ENCODE measurements at regions not wholly inside any gene's neighbourhood (a gene's known extent, or its start where the extent isn't known, plus 50 kb on each side); places are given as distances from the start of the nearest gene placed in this dataset.
"Not testable (repeated sequence)": the region's sequence is repeated elsewhere in the genome, so short reads cannot be mapped to it uniquely, and the experiment has no call there.

DNA sequence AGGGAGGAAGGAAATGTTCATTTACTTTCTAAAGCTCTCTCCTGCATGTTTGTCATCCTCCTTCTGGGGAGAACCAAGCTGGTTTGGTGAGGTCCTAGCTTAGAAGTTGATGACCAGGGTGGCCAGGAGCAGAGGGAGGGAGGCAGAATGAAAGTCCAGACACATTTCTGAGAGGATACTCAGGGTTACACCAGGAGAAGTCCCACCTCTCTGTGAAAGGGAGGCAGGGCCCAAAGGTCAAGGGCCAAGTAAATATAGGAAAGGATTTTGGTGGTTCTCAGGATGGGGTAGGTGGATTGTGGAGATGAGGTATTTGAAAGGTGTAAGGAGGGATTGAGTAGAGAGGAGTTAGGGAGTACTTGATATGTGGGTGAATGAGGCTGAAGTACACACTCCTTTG lies 58.0 kb upstream of the FBXO11 start:
- no peak for DNase-seq

DNA sequence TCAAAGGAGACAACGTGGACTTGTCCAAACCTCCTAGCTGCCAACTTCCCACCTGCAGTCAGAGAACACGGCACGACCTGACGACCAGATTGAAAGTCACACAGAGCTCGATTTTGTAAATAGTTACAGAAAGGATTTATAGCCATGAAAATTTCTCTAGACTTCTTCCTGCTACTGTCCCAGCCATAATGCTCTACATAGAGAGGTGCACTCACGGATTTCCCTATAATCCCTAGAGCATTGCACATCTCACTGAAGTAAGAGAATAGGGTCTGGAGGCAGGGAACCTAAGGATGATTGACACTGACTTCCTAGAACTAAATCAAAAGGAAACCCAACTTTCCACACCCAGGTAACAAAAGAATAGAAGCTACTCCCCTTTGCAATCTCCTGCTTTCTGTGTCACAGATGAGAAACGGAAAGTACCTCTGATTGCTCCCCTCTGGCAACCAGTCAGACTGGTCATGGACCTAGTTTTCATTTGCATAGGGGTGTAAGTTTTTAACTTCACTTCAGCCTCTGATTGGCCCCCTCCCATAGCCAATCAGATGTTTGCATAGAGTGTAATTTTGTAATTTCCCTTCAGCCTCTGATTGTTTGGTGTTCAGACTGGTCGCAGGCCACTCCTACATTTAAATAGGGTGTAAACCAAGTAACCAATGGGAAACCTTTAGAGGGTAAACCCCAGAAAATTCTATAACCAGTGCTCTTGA lies 58.6 kb upstream of the FBXO11 start:
- DNase-seq = no peak

DNA sequence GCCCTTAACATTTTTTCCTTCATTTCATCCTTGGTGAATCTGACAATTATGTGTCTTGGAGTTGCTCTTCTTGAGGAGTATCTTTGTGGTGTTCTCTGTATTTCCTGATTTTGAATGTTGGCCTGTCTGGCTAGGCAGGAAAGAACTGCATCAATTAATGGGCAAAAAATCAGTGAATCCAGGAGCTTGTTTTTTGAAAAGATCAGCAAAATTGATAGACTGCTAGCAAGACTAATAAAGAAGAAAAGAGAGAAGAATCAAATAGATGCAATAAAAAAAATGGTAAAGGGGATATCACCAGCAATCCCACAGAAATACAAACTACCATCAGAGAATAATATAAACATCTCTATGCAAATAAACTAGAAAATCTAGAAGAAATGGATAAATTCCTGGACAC lies 70.4 kb upstream of the FBXO11 start:
- DNase-seq = not testable (repeated sequence)

DNA sequence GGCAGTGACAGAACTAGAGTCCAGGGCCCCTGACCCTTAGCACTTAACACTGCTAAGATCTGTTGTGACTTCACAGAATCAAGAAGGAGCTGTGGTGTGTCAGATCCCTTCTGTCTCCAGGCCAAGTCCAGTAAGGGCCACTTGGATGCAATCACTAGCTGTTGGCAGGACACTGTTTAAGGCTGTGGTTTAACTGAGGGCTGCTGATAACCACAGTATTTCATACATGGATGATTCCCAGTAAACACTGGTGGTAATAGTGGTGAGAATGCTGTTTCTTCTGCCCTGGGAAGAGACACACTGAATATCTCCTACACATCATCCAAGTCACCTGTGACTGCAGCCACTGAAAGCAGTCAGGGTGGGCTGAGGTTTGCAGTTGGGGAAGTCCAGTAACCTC lies 77.7 kb upstream of the FBXO11 start:
- DNase-seq = no peak

DNA sequence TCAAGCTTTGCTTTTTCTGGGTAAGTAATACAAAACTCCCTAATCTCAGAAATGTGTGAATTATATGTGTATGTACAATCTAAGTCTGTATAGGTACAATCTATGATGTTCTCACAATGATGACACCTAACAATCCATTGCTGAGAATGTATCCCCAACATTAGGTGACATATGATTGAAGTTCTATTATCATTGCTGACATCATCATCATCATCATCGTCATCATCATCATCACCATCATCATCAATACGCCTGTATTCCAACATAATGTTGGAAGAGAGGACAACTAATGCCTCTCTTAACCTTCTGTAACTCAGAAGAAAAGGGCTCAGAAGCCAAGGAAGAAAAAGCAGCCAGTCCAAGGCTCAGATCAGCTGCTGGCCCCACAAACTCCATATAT lies 84.2 kb upstream of the FBXO11 start:
- no peak for DNase-seq

DNA sequence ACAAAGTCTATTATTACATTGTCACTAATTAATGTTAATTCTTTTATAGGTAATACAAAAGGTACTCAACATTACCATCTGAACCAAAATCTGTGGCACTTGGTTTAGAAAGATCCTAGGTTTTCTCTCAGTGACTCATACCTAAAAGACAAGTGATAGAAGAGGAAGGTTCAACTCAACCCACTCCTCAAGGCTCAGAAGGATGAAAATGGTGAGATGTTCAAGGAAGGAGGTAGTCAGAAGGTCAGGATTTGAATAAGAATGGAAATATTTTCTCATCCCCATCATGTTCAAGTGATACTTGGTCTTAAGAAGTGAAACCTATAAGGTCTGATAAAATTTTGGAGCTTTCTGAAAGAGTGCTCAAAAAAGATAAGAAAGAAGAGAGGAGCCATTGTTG lies 86.4 kb upstream of the FBXO11 start:
- DNase-seq = no peak

DNA sequence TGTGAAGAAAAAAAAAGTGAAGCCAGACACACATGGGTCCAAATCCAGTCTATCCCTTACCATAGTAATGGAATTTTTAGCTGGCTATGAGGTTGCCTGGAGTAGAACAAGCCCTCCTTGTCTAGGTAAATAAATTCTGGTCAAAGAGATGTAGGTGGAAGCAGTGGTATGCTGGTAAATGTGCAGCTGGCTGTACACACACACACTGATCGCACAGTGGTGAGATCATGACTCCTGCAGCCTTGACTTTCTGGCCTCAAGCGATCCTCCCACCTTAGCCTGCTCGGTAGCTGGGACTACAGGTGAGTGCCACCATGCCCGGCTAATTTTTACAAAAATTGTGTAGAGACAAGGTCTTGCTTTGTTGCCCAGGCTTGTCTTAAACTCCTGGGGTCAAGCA lies 90.5 kb upstream of the FBXO11 start:
- DNase-seq = no peak

DNA sequence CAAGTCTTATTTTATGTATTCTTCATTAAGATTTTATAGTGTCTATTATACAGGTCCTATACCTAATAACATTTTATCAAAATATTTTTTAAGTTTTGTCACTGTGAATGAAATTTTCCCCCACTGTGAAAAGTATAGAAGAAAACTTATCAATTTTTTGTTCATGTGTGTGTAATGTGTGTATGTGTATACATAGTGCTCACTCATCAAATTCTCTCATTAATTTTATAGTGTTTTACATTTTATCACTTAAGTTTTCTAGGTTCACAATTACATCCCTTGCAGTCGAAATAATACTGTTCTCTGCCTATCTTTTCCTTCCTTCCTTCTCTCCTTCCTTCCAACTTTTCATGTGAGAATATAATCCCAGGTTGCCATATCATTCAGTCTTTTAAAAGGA lies 93.2 kb upstream of the FBXO11 start:
- DNase-seq = no peak

DNA sequence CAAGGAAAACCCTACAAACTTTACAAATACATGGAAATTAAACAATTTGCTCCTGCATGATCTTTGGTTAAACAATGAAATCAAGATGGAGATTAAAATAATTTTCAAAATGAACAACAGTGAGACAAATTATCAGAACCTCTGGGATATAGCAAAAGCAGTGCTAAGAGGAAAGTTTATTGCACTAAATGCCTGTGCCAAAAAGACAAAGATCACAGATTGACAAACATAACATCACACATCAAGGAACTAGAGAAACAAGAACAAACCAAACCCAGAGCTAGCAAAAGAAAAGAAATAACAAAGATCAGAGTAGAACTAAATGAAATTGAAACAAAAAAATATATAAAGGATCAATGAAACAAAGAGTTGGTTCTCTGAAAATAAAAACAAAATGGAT lies 95.2 kb upstream of the FBXO11 start:
- no peak for DNase-seq

DNA sequence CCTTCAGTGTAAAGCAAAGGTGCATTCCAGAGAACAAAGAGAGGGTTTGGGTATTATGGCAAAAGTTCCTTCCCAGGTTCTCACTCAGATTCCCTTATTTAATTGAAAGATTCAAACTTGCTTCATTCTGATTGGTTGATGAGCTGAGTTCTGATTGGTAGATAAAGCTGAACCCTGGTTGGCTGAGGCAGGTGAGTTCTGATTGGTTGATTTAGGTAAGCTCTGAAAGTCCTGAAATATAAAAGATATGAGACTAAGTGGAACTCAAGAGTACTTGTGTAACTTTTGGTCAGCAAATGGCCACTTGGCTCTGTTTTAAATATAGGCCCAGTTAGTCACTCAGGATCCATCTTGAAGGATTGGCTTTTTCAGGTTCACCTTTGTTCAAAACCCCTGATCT lies 99.8 kb upstream of the FBXO11 start:
- DNase-seq = no peak

DNA sequence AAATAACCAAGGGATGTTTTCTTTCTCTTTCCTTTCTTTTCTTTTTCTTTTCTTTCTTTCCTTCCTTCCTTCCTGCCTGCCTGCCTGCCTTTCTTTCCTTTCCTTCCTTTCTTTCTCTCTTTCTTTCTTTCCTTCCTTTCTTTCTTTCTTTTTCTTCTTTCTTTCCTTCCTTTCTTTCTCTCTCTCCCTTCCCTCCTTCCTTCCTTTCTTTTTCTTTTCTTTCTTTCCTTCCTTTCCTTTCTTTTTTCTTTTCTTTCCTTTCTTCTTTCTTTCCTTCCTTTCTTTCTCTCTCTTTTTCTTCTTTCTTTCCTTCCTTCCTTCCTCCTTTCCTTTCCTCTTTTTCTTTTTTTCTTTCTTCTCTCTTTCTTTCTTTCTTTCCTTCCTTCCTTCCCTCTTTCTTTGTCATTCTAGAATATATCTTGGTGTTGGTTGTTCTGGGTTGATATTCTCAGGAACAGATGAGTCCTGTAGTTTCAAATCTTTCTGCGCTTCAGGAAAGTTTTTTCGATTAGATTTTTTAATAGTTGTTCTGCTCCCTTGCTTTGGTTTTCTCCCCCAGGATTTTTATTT lies 101.5 kb upstream of the FBXO11 start:
- no peak for DNase-seq

DNA sequence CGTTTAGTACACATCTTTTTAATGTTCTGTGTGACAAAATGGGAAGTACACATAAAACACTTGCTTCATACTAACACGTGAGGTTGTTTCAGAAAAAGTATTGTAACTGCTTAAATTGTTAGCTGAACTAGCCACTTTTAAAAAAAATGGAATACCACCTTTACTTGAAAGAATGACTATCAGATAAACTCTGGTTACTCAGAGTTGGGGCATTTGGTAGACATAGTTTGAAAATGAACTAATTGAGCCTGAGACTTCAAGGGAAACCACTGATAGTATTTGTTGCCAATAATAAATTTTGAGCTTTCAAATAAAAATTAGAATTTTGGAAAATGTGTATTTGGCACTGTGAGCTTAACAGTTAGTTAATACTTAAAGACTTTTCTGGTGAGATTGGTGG lies 103.0 kb upstream of the FBXO11 start:
- no peak for DNase-seq

DNA sequence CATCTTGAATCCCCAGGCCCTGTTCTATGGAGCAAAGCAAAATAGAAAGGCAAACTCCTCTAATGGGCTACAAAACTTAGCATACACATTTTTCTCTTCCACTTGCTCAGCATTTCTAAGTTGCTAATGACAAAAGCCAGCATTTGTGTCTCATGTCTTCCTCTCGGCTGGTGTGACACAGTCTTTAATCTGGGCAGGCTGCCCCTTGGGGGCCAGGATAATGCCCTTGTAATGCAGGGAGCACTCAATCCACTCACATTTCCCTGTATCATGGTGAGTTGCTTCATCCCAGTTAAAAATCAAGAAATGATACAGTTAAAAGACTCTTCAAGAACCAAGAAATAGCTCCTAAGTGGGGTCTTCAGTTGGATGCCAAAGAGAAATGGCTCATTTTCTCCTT lies 109.1 kb upstream of the FBXO11 start:
- no peak for DNase-seq

DNA sequence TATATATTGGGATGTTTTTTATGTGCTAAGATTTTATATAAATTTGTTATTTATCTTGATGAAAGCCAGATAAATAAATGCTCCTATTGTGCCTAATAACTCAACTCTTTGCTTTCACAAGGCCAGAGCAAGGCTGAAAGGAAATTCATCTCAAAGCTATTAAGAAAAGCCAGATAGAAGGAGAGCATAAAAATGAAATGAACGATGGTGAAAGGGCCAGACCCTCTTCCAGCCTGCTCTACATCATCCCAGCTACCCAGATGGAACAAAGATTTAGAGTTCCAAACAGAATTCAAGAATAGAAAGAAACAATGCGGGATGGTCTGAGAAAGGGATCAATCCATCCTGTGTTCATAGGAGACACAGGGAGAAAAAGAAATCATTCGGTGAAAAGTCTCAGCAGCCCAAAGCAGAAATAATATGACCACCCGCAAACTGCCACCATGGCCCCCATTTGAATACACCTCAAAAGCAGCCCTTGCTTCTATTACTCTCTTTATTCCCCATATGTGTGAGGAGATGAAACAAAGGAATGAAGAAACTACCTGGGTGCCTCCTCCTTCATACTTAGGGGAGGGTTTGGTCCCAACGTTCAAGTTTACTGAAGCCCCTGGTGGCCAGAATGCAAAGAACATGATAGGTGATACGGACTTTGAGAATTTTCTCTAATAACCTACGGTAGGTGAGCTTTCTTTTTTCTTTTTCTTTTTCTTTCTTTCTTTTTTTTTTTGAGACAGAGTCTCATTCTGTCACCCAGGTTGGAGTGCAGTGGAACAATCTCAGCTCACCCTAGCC lies 110.1 kb upstream of the FBXO11 start:
- DNase-seq = no peak

DNA sequence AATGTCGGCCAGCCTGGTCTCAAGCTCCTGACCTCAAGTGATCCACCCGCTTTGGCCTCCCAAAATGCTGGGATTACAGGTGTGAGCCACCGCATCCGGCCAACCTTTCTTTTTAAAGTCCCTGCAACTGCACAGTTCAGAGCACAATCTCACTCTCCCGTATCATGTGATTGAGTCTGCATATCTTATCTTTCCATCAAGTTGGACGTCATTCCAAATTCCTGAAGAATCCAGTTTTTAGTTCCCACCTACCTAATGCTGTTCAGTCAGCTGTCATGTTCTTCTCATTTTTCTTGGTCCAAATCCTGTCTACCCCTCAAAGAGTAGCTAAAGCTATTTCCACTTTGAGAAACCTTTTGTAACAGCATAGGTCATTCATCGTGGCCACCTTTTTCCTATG lies 110.8 kb upstream of the FBXO11 start:
- DNase-seq = no peak

DNA sequence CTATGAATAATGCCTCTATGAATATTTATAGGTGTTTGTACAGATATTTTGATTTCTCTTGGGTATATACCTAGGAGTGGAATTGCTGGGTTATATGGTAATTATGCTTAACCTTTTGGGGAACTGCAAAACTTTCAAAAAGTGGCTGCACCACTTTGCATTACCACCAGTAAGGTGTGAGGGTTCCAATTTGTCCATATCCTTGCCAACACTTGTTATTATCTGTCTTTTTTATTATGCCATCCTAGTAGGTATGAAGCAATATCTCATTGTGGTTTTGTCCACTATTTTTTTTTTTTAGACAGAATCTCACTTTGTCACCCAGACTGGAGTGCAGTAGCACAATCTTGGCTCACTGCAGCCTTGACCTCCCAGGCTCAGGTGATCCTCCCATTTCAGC lies 112.2 kb upstream of the FBXO11 start:
- DNase-seq = no peak

DNA sequence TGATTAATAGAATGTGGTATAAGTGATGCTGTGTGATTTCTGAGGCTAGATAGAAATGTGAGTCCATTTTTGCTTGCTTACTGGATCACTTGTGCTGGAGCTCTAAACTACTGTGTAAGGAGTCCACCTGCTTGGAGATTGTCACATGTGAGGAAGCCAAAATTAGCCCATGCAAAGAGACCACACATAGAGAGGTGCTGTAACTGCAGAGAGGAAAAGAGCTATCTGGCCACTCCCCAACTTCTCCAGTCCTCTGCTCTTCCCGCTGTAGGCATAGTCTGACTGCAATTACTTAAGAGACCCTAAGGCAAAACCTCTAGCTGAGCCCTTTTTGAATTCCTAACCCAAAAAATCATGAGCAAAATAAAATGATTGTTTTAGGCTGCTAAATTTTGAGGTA lies 120.6 kb upstream of the FBXO11 start:
- no peak for DNase-seq

DNA sequence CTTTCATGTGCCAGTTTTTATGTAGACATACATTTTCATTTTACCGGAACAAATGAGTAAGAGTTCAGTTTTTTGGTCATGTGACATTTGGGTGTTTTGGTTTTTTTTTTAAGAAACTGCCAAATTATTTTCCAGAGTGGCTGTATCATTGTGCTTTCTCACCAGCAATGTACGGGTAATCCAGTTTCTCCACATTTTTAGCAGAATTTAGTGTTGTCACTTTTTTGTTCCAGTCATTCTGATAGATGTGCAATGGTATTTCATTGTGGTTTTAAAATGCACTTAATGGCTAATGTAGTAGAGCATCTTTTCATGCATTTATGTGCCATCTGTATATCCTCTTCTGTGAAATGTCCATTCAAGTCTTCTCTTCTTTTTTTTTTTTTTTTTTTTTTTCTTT lies 126.5 kb upstream of the FBXO11 start:
- no peak for DNase-seq

DNA sequence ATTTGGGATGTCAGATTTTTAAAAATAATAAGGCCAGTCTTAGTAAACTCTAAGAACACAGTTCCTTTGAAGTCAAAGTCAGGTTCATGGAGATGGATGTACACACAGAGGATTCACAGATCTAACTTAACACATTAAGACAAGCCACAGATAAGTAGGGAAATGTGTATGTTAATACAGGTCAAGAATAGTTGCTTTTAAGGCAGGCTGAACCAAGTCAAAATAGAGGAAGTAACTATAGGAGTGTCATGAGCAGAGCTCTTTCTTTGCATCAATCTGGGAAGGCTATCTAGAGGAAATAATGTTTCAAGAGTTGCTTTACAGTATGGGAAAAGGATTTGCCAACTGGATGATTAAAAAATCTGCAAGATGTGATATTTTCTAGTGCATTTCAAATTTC lies 128.0 kb upstream of the FBXO11 start:
- no peak for DNase-seq

DNA sequence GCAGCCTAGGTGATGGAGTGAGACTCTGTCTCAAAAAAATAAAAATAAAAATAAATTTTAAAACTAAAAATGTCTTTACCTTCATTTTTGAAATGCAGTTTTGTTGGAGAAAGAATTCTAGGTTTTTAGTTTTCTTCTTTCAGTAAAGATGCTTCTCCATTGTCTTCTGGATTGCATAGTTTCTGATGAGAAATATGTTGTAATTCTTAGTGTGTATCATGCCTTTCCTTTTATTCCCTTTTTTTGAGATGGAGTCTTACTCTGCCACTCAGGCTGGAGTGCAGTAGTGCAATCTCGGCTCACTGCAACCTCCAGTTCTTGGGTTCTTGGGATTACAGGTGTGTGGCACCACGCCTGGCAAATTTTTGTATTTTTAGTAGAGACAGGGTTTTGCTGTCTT lies 130.0 kb upstream of the FBXO11 start:
- DNase-seq = no peak

DNA sequence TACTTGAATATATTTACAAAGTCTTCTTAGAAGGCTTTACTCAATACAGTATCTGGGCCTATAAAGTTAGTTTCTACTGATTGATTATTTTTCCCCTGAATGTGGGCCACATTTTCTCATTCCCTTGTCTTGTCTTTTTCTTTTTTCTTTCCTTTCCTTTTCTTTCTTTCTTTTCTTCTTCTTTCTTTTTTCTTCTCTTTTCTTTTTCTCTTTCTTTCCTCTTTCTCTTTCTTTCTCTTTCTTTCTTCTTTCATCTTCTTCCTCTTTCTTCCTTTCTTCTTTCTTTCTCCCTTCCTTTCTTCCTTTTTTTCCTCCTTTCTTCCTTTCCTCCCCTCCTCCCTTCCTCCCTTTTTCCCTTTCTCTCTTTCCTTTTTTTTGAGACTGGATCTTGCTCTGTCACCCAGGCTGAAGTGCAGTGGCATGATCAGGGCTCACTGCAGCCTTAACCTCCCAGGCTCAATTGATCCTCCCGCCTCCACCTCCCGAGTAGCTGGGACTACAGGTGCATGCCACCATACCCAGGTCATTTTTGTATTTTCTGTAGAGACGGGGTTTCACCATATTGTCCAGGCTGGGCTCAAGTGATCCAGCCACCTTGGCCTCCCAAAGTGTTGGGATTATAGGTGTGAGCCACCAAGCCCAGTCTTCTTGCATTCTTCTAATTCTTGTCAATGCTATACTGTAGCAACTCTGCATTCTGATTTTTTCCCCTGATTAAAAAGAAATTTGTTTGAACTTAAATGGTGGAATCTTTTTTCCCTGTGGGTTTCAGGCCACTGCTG lies 133.1 kb upstream of the FBXO11 start:
- no peak for DNase-seq

DNA sequence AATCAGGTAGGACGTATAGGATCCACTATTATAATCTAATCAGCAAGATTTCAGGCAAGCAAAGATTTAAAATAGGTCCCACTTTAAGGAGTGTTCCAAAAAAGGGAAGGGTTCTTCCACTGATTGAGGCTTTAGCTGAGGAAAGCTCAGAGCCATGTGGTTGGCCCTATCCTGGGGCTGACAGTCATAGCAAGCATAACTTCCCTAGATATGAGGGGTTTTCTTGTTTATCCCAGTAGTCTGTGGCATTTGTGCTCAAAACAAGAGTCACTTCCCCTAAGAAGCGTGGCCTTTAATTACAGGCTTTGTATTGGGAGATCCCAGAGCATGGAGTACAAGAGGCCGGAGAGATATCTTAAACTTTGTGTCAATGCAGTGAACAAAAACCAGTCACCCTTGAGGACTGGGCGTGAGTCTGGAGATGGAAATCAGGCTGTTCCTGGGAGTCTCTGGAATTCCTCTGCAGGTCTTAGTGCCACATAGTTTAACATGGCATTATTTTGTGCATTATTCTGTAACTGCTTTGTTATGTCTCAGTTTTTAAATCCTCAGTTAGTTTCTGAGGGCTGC lies 136.9 kb upstream of the FBXO11 start:
- DNase-seq = no peak

All from right lung (tissue), 2 donors.